KG1 (cell line): ENCODE measurements at regions not wholly inside any gene's neighbourhood (a gene's known extent, or its start where the extent isn't known, plus 50 kb on each side); places are given as distances from the start of the nearest gene placed in this dataset.
"Not testable (repeated sequence)": the region's sequence is repeated elsewhere in the genome, so short reads cannot be mapped to it uniquely, and the experiment has no call there.

Source experiments
- DNase-seq: peaks from one replicate; lab custom pipeline; 2025; lab: John Stamatoyannopoulos, UW

GRCh38 chr11:67940440-67940839 lies 63.5 kb downstream of the UNC93B1 start:
- not testable (repeated sequence) for DNase-seq

DNA sequence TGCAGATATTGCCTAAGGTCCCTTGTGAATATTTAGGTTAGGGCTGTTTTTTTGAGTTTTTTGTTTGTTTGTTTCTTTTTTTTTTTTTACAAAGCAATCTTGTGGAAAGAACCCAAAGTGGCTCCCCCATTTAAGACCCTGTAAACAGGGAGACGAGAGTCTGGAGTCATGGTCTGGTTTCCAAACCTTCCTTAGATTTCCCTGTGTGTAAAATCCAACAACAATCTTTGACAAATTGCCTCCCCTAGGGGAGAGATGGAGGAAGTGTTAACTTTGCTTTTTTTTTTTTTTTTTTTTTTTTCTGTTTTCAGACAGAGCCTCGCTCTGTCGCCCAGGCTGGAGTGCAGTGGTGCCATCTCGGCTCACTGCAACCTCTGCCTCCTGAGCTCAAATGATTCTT lies 64.9 kb downstream of the UNC93B1 start:
- DNase-seq: not testable (repeated sequence)

GRCh38 chr11:67938371-67938770 lies 65.5 kb downstream of the UNC93B1 start:
- not testable (repeated sequence) for DNase-seq

GRCh38 chr11:67923565-67923964 lies 80.3 kb downstream of the UNC93B1 start:
- not testable (repeated sequence) for DNase-seq

GRCh38 chr11:67920546-67920945 lies 83.4 kb downstream of the UNC93B1 start:
- DNase-seq: not testable (repeated sequence)

- not testable (repeated sequence) for DNase-seq
Observed at GRCh38 chr11:67912184-67912583, 91.7 kb downstream of the UNC93B1 start.

GRCh38 chr11:67911211-67911610 lies 92.7 kb downstream of the UNC93B1 start:
- DNase-seq: not testable (repeated sequence)

DNA sequence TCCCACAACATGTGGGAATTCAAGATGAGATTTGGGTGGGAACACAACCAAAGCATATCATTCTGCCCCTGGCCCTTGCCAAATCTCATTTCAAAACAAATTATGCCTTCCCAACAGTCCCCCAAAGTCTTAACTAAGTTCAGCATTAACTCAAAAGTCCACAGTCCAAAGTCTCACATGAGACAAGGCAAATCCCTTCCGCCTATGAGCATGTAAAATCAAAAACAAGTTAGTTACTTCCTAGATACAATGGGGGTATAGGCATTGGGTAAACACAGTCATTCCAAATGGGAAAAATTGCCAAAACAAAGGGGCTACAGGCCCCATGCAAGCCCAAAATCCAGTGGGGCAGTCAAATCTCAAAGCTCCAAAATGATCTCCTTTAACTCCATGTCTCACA lies 93.1 kb downstream of the UNC93B1 start:
- not testable (repeated sequence) for DNase-seq

DNA sequence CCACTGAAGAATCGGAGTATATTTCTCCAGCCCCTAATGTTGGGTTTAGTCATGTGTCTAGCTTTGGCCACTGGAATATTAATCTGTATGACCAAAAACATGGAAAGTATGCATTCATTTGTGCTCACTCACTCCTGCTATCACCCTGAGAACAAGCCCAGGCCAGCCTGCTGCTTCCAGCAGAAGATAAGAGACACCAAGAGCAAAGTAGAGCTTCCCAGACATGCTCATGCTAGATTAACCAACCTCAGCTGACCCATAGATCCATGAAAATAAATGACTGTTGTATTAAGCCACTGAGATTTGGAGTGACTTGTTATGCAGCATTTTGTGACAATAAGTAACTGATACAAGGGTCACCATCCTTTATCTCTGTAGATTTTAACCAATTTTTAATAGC lies 96.9 kb downstream of the UNC93B1 start:
- DNase-seq: not testable (repeated sequence)

DNA sequence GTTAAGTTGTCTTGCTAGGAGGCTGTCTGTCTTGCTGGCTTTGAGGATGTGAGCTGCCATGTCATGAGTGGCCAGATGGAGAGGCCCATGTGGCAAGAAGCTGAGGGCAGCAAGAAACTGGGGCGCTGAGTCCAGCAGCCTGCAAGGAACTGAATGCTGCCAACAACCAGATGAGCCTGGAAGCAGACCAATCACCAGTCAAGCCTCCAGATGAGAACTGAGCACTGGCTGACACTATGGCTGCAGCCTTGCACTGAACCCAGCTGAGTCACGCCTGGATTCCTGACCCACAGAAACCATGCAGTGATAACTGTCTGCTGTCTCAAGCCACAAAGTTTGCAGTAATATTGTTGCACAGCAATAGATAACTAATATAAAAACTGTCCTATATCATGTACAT lies 104.4 kb downstream of the UNC93B1 start:
- DNase-seq: not testable (repeated sequence)

DNA sequence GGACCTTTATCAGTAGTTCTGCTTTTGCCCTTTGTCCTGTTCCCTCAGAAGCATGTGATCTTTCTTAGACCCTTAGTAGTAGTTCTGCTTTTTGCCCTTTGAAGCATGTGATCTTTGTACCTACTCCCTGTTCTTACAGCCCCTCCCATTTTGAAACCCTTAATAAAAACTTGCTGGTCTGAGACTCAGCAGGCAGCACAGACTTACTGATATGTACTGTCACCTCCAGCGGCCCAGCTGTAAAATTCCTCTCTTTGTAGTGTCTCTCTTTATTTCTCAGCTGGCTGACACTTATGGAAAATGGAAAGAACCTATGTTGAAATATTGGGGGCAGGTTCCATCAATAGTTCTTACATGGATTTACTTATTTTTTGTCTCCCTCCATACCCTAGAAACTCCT lies 110.4 kb downstream of the UNC93B1 start:
- not testable (repeated sequence) for DNase-seq

DNA sequence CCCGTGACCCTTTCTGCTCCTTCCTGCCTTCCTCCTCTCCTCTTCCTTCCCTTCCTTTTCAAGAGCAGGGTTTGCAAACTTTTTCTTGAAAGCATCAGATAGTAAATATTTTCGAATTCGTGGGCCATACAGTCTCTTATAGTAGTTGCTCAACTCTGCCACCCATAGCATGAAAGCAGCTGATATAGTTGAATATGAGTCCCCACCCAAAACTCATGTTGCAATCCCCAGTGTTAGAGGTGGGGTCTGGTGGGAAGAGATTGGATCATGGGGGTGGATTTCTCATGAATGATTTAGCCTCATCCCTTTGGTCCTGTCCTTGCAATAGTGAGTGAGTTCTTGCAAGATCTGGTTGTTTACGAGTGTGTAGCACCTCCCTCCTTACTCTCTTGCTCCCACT lies 114.3 kb downstream of the UNC93B1 start:
- not testable (repeated sequence) for DNase-seq

- not testable (repeated sequence) for DNase-seq
Observed at GRCh38 chr11:67888056-67888455, 115.8 kb downstream of the UNC93B1 start.

- DNase-seq: not testable (repeated sequence)
Observed at GRCh38 chr11:67886672-67887071, 117.2 kb downstream of the UNC93B1 start.

DNA sequence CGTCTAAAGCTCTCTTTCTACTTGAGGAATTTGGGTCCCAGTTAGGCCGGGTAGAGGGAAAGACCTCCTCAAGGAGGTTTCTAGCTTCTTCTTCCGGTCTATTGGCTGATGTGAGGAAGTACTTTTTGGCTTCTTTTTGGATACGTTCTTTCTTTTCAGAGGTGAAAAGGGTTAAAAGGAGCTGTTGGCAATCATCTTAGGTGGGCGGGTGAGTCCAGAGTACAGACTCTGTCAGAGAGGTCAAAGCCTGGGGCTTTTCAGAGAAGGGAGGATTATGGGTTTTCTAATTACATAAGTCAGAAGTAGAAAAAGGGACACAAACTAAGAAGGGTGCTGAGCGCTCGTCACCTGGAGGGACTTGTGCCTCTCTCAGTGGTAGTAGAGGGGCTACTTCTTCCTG lies 117.7 kb downstream of the UNC93B1 start:
- DNase-seq: not testable (repeated sequence)

DNA sequence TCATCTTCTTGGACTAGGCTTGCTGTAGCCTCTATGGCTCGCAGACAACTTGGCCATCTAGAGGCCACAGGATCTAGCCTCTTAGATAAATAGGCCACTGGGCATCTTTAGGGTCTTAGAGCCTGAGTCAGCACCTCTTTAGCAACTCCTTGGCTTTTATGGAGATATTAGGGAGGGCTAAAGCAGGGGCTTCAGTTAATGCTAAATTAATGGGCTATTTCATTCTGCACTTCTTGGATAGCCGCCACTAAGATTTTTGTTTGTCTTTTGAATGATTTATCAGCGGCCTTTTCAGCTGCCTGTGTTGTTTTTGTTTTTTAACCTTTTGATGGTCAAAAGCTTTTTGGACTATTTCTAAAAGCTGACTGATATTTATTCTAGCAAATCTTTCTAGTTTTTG lies 118.3 kb downstream of the UNC93B1 start:
- not testable (repeated sequence) for DNase-seq

DNA sequence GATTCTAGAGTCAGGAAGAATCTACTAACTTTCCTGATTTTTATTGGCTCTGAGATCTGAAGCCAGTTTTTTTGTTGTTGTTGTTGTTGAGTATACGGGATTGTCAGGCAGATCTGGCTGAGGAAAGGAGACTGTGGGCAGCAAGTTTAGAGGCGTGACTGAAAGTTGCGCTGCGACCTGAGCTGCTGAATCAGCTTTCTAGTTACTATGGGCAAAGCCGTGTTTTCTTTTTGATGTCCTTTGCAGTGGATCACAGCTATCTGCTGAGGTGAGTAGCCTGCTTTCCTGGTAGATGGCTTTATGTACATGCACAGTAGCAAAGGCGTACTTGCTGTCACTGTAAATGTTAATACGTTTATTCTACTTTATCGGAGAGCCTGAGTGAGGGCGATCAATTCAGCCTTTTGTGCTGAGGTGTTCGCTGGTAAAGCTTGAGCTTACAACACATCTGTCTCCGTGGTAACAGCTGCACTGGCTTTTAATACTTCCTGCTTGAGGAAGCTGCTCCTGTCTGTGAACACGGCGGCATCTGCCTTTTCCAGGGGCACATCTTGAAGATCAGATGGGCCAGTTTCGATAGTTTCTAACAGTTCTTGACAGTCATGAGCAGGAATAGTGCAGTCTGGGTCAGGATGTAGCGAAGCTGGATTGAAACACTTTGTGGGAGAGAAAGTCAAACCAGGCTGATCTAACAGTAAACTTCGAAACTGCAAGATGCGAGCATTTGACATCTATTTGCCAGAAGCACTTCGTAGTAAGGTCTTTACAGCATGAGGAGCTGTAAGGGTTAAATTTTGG lies 118.9 kb downstream of the UNC93B1 start:
- DNase-seq: not testable (repeated sequence)

- not testable (repeated sequence) for DNase-seq
Observed at GRCh38 chr11:67884073-67884757, 119.7 kb downstream of the UNC93B1 start.

DNA sequence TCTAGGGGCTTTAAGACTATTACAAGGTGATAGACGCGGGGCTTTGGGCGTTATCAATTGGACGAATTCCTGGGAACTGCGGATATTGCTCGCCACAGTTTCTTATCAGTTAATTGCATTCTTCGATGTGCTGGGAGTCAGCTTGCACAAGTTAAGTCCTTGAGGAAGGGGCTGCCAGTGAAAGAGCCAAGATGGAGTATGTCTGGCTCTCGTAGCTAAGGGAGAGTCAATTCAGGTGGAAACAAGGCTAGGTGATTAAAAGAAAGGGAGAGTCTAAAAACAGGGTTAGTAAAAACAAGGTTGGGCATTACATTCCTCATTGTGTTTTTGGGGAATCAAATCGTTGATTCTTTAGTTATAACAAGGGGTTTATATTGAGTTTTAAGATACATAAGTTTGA lies 121.6 kb downstream of the UNC93B1 start:
- DNase-seq: not testable (repeated sequence)

GRCh38 chr11:67881836-67882235 lies 122.1 kb downstream of the UNC93B1 start:
- DNase-seq: not testable (repeated sequence)

DNA sequence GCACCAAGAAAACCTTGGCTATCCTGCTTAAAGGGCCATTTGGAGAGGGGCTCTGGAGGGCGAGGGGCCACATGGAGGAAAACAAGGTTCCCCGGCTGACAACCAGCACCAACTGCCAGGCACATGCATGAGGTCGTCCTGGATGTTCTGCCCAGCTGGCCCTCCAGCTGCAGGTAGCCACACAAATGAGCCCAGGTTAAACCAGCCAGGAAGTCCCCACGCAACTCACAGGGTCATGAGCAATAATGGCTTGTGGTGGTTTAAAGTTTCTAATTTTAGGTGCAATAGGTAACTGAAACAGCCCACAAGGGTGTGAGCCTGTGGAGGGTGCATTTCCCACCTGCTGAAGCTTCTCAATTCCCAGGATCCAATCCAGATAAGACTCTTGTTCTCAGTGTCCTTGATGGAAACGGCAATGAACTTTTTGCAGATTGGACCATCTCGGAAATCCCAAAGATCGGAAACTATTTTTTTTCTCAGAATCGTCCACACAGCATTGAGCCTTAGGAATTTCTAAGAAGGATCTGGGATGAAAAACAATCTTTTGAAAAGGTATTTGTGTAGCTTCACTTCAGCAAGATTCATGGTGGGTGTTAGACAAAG lies 123.2 kb downstream of the UNC93B1 start:
- DNase-seq: not testable (repeated sequence)

DNA sequence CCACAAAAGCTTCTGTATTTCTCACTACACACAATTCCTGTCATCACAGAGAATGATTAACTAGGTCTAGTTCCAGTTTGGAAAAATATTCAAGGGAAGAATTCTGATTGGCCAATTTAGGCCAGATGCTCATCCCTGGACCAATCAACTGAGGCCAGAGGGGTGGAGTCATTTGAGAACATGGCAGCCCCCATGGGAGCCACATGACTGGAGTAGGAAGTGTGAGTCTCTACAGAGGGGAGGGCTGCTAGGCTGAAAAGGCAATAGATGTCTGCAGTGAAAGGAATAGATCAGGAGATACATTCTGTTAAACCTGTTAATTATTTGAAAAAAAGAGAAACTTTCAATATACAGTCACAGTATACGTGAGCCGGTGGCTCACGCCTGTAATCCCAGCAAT lies 125.2 kb downstream of the UNC93B1 start:
- not testable (repeated sequence) for DNase-seq

DNA sequence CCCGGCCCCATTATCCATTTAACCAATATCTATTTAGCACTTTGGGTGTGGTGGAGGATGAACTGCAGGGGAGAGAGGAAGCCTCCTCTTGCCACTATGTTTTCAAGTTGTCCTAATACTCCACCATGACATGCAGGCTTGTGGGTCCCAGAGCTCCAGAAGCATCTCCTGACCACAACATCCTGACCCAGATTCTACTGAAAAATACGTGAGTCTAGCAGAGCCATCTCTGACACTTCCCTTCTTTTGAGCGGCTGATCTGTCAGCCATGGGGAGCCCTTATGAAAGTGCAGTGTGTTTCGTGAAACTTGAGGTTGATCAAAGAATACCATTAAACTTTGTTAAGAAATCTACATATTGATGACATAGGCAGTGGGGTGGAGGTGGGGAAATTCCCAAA lies 126.6 kb downstream of the UNC93B1 start:
- not testable (repeated sequence) for DNase-seq
